SHP77 (cell line): ENCODE measurements at regions not wholly inside any gene's neighbourhood (a gene's known extent, or its start where the extent isn't known, plus 50 kb on each side); places are given as distances from the start of the nearest gene placed in this dataset.

Source experiments
- DNase-seq, 2 experiments: peaks; one replicate each; lab custom pipeline; 2025; lab: John Stamatoyannopoulos, UW

- no peak for DNase-seq
Measured at GRCh38 chr2:217117523-217117922, 257.7 kb upstream of the TNP1 start.

GRCh38 chr2:217116610-217117009 lies 256.7 kb upstream of the TNP1 start:
- DNase-seq = no peak

GRCh38 chr2:217114117-217114516 lies 254.3 kb upstream of the TNP1 start:
- DNase-seq = no peak

GRCh38 chr2:217113491-217113890 lies 253.6 kb upstream of the TNP1 start:
- DNase-seq = no peak

GRCh38 chr2:217110550-217110949 lies 250.7 kb upstream of the TNP1 start:
- DNase-seq = no peak

- no peak for DNase-seq
Measured at GRCh38 chr2:217108575-217109027, 248.7 kb upstream of the TNP1 start.

GRCh38 chr2:217108086-217108485 lies 248.2 kb upstream of the TNP1 start:
- no peak for DNase-seq

GRCh38 chr2:217107480-217107879 lies 247.6 kb upstream of the TNP1 start:
- no peak for DNase-seq

- DNase-seq = no peak
Measured at GRCh38 chr2:217106650-217107014, 246.8 kb upstream of the TNP1 start.

- DNase-seq = no peak
Measured at GRCh38 chr2:217105733-217106649, 246.1 kb upstream of the TNP1 start.

- DNase-seq = no peak
Measured at GRCh38 chr2:217103752-217104545, 244.1 kb upstream of the TNP1 start.

- no peak for DNase-seq
Measured at GRCh38 chr2:217102956-217103355, 243.1 kb upstream of the TNP1 start.

- no peak for DNase-seq
Measured at GRCh38 chr2:217101972-217102371, 242.1 kb upstream of the TNP1 start.

GRCh38 chr2:217099561-217099960 lies 239.7 kb upstream of the TNP1 start:
- DNase-seq = no peak

- no peak for DNase-seq
Measured at GRCh38 chr2:217098435-217098834, 238.6 kb upstream of the TNP1 start.

- no peak for DNase-seq
Measured at GRCh38 chr2:217097346-217097745, 237.5 kb upstream of the TNP1 start.

GRCh38 chr2:217096474-217097225 lies 236.8 kb upstream of the TNP1 start:
- no peak for DNase-seq

- no peak for DNase-seq
Measured at GRCh38 chr2:217095511-217096205, 235.8 kb upstream of the TNP1 start.

- DNase-seq = no peak
Measured at GRCh38 chr2:217092710-217093379, 233.0 kb upstream of the TNP1 start.

- no peak for DNase-seq
Measured at GRCh38 chr2:217091531-217091930, 231.7 kb upstream of the TNP1 start.

GRCh38 chr2:217090884-217091283 lies 231.0 kb upstream of the TNP1 start:
- no peak for DNase-seq
